GM12892 (cell line): ENCODE measurements at regions not wholly inside any gene's neighbourhood (a gene's known extent, or its start where the extent isn't known, plus 50 kb on each side); places are given as distances from the start of the nearest gene placed in this dataset.
"Not testable (repeated sequence)": the region's sequence is repeated elsewhere in the genome, so short reads cannot be mapped to it uniquely, and the experiment has no call there.

Experiments
- DNase-seq: peaks from one replicate; pipeline ENCODE4 v3.0.0; 2011; ENCODE audit not compliant: insufficient read length
- FAIRE-seq: peaks from 2 replicates; lab custom pipeline; 2011; peaks lifted over from hg19 to GRCh38; lab: Jason Lieb, UNC
- POLR2A ChIP-seq: IDR thresholded peaks from 2 replicates; pipeline ENCODE4 v1.6.1; 2011; ENCODE audit warnings: low read depth, low read length, control low read depth
- POLR2AphosphoS5 ChIP-seq: IDR thresholded peaks from 2 replicates; pipeline ENCODE4 v1.6.1; 2011; ENCODE audit warnings: low read depth, low read length, control low read depth
- TAF1 ChIP-seq: IDR thresholded peaks from 2 replicates; pipeline ENCODE4 v1.6.1; 2011; ENCODE audit warnings: low read depth, mild to moderate bottlenecking, control low read depth, low read length, borderline replicate concordance

DNA sequence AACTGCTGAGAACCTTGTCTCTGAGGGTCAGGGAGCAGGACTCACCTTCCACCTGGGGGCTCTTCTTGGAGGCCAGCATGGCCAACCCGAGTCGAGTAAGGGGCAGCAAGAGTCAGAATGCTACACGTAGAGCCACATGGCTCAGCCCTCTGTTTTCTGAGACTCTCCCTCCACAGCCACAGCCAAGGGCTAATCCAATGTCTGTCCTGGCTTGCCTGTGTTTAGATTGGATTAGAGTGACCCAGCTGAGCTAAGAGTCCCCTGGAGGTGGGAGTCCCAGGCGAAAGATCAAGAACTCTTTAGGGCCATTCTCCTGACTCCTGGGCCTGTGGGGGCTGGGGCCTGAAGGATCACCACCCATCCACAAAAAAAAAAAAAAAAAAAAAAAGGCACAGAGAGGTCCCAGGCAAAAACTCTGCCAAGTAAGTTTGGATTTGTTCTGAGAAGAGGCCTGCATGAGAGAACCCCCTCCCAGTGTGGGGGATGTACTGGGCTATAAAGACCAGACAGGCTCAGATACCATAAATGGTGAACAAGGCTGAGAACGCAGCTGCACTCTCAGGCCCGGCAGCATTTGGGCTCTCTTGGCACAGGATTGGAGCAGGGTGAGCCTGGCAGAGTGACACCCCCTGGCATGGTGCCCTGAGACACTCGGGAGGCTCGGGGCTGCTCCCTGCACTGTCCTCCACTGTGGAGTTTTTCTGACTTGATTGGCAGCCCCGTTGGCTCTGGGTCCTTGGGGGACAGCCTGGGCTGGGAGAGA lies 88.0 kb upstream of the OSBPL11 start:
- FAIRE-seq = no peak
- no peak for TF ChIP-seq POLR2AphosphoS5
- TF ChIP-seq POLR2A = no peak
- no peak for TF ChIP-seq TAF1
- DNase-seq = no peak

DNA sequence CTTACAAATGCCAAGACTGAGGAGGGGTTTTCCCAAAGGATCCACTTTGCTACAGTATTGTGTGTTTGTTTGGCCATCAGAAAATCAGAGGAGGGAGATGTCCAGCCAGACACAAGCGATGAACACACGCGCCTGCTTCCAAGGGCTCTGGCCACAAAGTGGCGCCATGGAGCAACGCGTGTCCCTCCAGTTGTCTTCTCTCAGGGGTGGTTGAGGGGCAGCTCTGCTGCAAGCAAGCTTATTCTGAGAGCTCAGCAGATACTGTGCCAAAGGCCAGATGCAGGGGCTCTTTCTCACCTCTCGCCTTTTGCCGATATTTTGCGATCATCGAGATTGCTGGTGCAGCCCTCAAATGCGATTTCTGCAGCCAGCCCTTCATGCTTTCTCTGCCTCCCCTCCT lies 88.9 kb upstream of the OSBPL11 start:
- TF ChIP-seq POLR2AphosphoS5 (no peak), POLR2A (no peak), TAF1 (no peak)
- FAIRE-seq (no peak), DNase-seq (no peak)

DNA sequence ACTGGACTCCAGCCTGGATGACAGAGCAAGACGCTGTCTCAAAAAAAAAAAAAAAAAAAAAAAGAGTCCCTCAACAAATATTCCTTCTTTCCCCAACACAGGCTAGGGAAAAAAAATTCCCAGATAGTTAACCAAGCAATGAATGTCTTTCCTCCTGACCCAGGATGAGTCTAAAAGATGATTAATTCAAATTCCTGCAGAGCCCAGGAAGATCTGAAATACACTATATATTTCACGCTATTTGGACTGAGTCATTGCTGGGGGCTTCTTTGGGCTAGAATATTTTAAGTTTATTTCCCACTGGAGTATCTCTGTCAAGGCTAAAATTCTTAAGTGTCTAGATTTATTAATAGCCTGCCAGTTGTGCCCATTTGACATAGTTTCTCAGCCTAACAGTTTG lies 90.4 kb upstream of the OSBPL11 start:
- DNase-seq, FAIRE-seq: not testable (repeated sequence)

DNA sequence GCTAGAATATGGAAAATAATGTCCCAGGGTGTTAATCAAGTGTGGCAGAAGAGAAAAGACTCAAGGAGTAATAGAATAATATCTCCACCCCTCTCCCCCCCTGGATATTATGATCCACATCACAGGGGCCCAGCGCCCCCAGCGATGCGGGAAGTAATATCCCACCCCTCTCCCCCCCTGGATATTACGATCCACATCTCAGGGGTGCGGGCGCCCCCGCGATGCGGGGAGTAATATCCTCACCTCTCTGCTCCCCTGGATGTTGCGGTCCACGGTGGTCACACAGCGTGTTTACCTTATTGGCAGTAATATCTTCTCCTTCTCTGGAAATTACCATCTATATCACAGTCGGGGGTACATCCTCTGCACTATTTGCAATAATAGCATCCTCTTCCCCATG lies 97.1 kb upstream of the OSBPL11 start:
- no peak for FAIRE-seq
- no peak for TF ChIP-seq POLR2AphosphoS5
- no peak for TF ChIP-seq TAF1

DNA sequence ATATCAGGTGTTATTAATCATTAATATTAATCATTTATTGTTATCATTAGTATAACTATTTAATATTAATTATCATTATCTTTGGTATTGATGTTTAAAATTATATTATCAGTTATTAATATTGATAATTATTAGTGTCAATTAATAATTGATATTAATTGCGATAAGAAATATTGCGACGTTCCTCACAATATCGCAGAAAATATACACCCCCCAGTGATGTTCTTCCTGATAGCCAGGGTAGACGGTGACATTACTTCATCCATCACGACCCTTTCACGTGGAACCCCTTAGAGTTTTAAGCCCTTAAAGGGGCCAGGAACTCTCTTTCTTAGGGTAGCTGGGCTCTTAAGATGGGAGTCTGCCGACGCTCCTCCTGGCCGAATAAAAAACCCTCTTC lies 98.6 kb upstream of the OSBPL11 start:
- DNase-seq (no peak), FAIRE-seq (no peak)
- TF ChIP-seq TAF1 = no peak
- TF ChIP-seq POLR2A = no peak
- no peak for TF ChIP-seq POLR2AphosphoS5

More for the DNA sequence above, 97.1 kb upstream of the OSBPL11 start:
- DNase-seq = no peak

DNA sequence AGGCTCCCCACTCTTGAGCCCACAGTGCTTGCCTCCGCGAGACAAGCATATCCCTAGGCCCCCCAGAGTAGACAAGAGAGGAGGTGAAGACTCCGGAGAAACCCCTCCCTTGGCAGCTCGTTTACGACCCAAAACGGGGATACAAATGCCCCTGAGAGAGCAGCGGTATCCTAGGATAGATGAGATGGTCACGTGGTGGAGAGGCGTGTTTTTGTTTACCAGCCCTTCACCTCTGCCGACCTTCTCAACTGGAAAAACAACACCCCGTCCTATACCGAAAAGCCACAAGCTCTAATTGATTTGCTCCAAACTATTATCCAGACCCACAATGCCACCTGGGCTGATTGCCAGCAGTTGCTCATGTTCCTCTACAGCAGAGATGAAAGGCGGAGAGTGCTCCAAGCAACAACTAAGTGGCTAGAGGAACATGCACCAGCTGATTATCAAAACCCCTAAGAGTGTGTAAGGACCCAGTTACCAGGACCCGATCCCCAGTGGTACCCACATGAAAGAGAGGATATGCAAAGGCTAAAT lies 99.5 kb upstream of the OSBPL11 start:
- TF ChIP-seq POLR2AphosphoS5 (no peak), POLR2A (no peak), TAF1 (no peak)
- no peak for FAIRE-seq
- no peak for DNase-seq

DNA sequence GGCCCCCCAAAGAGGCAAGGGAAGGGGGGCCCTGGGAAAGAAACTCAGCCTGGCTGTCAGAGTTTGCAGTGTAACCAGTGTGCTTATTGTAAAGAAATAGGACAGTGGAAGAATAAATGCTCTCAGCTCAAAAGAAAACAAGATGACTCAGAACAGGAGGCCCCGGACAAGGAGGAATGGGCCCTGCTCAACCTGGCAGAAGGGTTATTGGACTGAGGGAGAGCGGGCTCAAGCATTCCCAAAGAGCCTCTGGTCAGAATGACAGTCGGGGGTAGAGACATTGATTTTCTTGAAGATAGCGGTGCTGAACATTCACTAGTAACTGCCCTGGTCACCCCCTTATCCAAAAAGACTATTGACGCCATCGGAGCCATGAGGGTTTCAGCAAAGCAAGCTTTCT lies 100.4 kb upstream of the OSBPL11 start:
- DNase-seq = no peak
- FAIRE-seq = no peak
- TF ChIP-seq POLR2A (no peak), TAF1 (no peak), POLR2AphosphoS5 (no peak)

DNA sequence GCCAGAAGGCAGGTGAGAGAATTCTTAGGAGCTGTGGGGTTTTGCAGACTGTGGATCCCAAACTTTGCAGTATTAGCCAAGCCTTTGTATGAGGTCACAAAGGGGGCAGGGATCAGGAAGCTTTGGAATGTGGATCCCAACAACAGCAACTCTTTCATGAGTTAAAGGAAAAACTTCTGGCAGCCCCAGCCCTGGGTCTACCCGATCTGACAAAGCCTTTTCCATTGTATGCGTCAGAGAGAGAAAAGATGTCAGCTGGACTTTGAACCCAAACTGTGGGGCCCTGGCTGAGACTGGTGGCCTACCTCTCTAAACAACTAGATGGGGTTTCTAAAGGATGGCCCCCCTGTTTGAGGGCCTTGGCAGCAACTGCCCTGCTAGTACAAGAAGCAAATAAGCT lies 101.8 kb upstream of the OSBPL11 start:
- FAIRE-seq, DNase-seq: not testable (repeated sequence)

DNA sequence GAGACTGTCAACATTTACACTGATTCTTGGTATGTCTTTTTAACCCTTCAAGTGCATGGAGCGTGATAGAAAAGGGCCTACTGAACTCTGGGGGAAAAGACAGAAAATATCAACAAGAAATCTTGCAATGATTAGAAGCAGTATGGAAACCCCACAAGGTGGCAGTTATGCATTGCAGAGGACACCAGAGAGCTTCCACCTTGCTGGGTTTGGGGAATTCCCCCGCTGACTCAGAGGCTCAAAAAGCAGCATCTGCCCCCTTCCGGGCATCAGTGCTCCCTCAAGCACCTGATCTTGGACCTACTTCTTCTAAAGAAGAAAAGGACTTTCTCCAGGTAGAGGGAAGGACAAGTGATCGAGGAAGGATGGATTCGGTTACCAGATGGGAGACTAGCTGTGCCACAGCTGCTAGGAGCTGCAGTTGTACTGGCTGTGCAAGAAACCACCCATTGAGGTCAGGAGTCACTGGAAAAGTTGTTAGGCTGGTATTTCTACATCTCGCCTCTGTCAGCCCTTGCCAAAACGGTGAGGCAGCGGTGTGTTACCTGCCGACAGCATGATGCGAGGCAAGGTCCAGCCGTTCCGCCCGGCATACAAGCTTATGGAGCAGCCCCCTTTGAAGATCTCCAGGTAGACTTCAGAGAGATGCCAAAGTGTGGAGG lies 102.8 kb upstream of the OSBPL11 start:
- DNase-seq, FAIRE-seq: not testable (repeated sequence)

DNA sequence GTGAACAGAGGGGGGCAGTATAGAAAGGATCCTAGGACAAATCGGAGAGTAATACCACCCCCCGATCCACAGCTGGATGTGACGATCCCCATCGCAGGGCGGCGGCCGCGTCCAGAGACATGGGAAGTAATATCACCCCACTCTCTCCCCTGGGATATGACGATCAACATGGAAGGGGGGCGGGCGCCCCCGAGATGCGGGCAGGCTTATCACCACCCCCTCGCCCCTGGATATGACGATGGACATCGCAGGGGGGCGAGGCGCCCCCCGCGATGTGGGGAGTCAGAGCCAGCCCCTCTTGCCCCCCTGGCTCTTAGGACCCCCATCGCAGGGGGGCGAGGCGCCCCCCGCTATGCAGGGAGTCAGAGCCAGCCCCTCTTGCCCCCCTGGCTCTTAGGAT lies 120.4 kb upstream of the OSBPL11 start:
- TF ChIP-seq POLR2AphosphoS5 (no peak), POLR2A (no peak), TAF1 (no peak)
- DNase-seq (no peak), FAIRE-seq (no peak)

DNA sequence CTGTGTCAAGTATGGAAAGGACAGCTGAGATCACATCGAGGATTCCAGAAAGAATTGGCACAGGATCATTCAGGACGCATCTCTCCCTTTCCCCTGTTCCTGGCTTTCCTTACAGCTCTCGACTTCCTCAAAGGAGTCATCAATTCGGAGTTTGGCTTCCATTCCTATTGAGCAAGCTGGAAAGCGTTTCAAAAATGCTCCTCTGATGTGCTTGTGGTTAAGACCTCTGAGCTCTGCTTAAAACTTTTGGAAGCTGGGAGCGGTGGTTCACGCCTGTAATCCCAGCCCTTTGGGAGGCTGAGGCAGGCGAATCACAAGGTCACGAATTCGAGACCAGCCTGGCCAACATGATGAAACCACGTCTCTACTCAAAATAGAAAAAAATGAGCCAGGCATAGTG lies 136.9 kb upstream of the OSBPL11 start:
- not testable (repeated sequence) for DNase-seq, FAIRE-seq

DNA sequence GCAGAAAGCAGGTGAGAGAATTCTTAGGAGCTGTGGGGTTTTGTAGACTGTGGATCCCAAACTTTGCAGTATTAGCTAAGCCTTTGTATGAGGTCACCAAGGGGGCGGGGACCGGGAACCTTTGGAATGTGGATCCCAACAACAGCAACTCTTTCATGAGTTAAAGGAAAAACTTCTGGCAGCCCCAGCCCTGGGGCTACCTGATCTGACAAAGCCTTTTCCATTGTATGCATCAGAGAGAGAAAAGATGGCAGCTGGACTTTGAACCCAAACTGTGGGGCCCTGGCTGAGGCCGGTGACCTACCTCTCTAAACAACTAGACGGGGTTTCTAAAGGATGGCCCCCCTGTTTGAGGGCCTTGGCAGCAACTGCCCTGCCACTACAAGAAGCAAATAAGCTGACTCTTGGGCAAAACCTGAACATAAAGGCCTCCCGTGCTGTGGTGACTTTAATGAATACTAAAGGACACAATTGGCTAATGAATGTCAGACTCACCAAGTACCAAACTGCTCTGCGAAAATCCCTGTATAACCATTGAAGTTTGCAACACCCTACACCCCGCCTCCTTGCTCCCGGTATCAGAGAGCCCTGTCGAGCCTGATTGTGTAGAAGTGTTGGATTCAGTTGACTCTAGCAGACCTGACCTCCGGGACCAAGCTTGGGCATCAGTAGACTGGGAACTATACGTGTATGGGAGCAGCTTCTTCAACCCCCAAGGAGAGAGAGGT lies 146.9 kb upstream of the OSBPL11 start:
- FAIRE-seq, DNase-seq: not testable (repeated sequence)

DNA sequence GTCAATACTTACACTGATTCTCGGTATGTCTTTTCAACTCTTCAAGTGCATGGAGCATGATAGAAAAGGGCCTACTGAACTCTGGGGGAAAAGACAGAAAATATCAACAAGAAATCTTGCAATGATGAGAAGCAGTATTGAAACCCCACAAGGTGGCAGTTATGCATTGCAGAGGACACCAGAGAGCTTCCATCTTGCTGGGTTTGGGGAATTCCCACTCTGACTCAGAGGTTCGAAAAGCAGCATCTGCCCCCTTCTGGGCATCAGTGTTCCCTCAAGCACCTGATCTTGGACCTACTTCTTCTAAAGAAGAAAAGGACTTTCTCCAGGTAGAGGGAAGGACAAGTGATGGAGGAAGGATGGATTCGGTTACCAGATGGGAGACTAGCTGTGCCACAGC lies 147.5 kb upstream of the OSBPL11 start:
- FAIRE-seq = peak; percentile 38
- DNase-seq = not testable (repeated sequence)

DNA sequence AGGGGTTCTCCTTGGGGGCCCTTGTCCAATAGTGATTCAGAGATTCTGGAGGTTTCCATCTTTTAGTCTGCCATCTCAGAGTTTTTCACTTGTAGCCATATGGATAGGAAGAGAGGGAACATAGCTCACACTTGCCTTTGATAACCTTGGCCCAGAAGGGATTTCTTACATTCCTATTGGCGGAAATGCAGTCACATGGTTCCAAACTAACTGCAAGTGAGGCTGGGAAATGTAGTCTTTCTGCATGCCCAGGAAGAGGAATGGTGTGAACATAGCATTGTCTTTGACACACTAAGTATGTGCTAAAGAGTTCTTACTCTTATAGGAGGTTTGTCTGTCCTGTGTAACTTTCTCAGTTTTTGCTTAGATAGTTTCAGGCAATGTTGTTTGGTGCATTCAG lies 161.8 kb upstream of the OSBPL11 start:
- not testable (repeated sequence) for DNase-seq, FAIRE-seq

DNA sequence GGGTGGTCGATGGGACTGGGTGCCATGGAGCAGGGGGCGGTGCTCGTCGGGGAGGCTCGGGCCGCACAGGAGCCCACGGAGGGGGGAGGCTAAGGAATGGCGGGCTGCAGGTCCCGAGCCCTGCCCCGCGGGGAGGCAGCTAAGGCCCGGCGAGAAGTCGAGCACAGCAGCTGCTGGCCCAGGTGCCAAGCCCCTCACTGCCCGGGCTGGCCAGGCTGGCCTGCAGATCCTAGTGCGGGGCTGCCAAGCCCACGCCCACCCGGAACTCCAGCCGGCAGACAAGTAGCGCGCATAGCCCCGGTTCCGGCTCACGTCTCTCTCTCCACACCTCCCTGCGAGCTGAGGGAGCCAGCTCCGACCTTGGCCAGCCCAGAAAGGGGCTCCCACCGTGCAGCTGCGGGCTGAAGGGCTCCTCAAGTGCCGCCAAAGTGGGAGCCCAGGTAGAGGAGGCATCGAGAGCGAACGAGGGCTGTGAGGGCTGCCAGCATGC lies 163.4 kb upstream of the OSBPL11 start:
- not testable (repeated sequence) for FAIRE-seq, DNase-seq

DNA sequence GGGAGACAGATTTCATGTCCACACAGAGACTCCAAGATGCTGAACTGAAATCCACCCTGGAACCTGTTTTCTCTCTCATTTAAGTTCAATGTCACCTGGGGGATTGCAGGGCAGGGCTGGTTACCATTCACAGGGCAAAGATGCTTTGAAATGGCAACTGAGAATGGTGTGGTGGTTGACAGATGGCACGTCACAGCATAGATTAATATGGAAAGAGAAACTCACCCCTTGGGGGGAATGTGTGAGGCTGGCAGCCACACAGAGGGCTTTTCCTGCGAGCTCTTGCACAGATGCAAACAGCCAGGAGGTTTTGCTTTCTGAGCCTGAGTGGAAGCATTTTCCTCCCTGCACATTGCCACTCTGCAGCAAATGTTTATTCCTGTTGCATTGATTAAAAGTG lies 167.3 kb upstream of the OSBPL11 start:
- not testable (repeated sequence) for DNase-seq, FAIRE-seq

DNA sequence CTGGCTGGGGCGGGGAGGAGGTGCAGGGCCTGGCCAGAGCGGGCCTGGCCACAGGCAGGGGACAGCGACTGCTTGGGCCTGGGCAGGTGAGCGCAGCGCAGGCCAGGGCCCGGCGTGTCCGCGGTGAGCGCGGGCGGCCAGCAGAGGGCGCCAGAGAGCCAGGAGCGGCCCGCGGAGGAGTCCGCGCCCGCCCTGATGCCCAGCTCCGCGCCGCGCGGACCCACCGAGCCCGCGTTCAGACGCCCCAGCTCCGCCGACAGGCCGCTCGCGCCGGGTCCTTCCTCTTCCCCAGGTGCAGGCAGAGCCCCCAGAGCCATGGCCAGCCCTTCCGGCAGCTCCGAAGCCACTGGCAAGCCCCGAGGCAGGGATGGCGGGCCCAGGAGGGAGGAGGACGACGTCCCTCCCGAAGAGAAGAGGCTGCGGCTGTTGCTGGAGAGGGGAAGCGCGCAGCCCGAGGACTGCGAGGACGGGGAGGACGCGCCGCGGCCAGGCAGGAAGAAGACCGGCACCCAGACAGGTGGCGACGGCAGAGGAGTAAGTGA lies 171.1 kb upstream of the OSBPL11 start:
- peak; percentile 44 for DNase-seq
- not testable (repeated sequence) for FAIRE-seq

DNA sequence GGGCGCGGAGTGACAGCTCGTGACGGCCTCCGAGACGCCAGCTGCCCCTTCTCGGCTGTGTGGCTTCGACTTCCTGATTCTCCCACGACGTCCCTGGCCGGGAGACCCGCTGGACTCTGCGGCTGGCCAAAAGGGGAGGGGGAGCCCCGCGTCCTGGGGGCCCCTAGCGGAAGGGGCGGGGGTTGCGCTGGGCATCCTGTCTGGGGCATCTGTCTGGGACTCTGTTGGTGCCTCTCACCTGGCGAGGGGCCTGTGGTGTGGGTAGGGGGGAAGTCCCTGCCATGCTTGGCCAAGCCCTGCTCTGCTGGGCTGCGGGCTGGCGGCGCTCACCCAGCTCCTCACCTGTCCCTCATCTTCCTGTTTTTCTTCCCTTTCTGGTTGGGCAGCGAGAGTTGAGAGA lies 171.6 kb upstream of the OSBPL11 start:
- DNase-seq, FAIRE-seq: not testable (repeated sequence)
